ENCODE measurements at regions not wholly inside any gene's neighbourhood (a gene's known extent, or its start where the extent isn't known, plus 50 kb on each side); places are given as distances from the start of the nearest gene placed in this dataset.

- Histone ChIP-seq H3K4me2 (ENCODE audit: extremely low read depth, insufficient read depth, low read length) (no peak overlapping the region), H3K9me3 (ENCODE audit: control insufficient read depth, insufficient read depth, low read depth, low read length) (no peaks in the 10 kb centered on the region), H3K4me3 (replicated peaks in 1 of 4; ENCODE audit: control extremely low read depth in 1 of 4, insufficient read depth in 1 of 4, low read depth in 3 of 4, low read length in 4 of 4) (no peak overlapping the region), H3K27ac (ENCODE audit: insufficient read depth, low read length) (no peak overlapping the region), H3K36me3 (ENCODE audit: control insufficient read depth, insufficient read depth, low read length) (no peaks in the 10 kb centered on the region), H3K9ac (ENCODE audit: insufficient read depth, low read length) (no peak overlapping the region), H2AFZ (ENCODE audit: low read length) (no peak overlapping the region), H4K20me1 (ENCODE audit: control insufficient read depth, extremely low read depth, insufficient read depth, low read length) (no peaks in the 10 kb centered on the region), H3K4me1 (ENCODE audit: control insufficient read depth, extremely low read depth, insufficient read depth, low read length) (no peaks in the 10 kb centered on the region), H3K27me3 (ENCODE audit: control insufficient read depth, insufficient read depth, low read length) (no peaks in the 10 kb centered on the region), H3K79me2 (ENCODE audit: control insufficient read depth, insufficient read depth, low read length) (no peaks in the 10 kb centered on the region)
- no peak for DNase-seq (ENCODE audit: low read depth in 2 of 2)
- TF ChIP-seq CTCF (conservative IDR thresholded peaks at IDR 0.05 in 1 of 2, IDR thresholded peaks at IDR 0.05 in 1 of 2; ENCODE audit: low read depth in 1 of 2, low read length in 2 of 2) = no peak
- no peak for TF ChIP-seq EZH2 (IDR thresholded peaks at IDR 0.05; ENCODE audit: low read length, missing control alignments)
Measured at GRCh38 chr2:145815933-145816332, 1296.0 kb upstream of the ZEB2 start.

GRCh38 chr2:145813481-145813880 lies 1293.6 kb upstream of the ZEB2 start:
- no peaks in the 10 kb centered on the region for H3K79me2 ChIP-seq (ENCODE audit: control insufficient read depth, insufficient read depth, low read length)
- no peak overlapping the region for H2AFZ ChIP-seq (ENCODE audit: low read length)
- no peaks in the 10 kb centered on the region for H3K36me3 ChIP-seq (ENCODE audit: control insufficient read depth, insufficient read depth, low read length)
- H3K9me3 ChIP-seq (ENCODE audit: control insufficient read depth, insufficient read depth, low read depth, low read length) = no peaks in the 10 kb centered on the region
- no peaks in the 10 kb centered on the region for H3K4me1 ChIP-seq (ENCODE audit: control insufficient read depth, extremely low read depth, insufficient read depth, low read length)
- H3K27ac ChIP-seq (ENCODE audit: insufficient read depth, low read length) = no peak overlapping the region
- no peak overlapping the region for H3K9ac ChIP-seq (ENCODE audit: insufficient read depth, low read length)
- DNase-seq (ENCODE audit: low read depth in 2 of 2) = peak in 1 of 2 donors; percentile 24
- H4K20me1 ChIP-seq (ENCODE audit: control insufficient read depth, extremely low read depth, insufficient read depth, low read length) = no peaks in the 10 kb centered on the region
- TF ChIP-seq CTCF (conservative IDR thresholded peaks at IDR 0.05 in 1 of 2, IDR thresholded peaks at IDR 0.05 in 1 of 2; ENCODE audit: low read depth in 1 of 2, low read length in 2 of 2) (no peak), EZH2 (IDR thresholded peaks at IDR 0.05; ENCODE audit: low read length, missing control alignments) (no peak)
- H3K27me3 ChIP-seq (ENCODE audit: control insufficient read depth, insufficient read depth, low read length) = no peaks in the 10 kb centered on the region
- no peak overlapping the region for H3K4me2 ChIP-seq (ENCODE audit: extremely low read depth, insufficient read depth, low read length)
- H3K4me3 ChIP-seq (replicated peaks in 1 of 4; ENCODE audit: control extremely low read depth in 1 of 4, insufficient read depth in 1 of 4, low read depth in 3 of 4, low read length in 4 of 4) = no peak overlapping the region

DNA sequence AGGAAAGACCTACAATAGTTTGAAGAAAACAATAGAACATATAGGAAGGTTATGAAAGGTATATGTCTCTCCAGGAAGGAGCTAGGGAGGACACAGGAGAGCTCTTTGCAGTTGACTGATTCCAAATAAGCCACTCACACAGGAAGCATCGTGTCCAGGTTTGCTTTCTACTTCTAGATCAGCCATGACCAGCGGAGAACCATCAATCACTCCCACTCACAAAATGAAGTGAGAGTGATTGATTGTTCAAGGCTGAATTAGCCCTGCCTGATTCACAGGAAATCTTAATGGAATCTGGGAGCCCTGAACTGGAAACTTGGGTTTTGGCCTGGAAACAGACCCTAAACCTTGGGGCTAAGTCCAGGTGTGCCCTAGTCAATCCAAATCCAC lies 1292.2 kb upstream of the ZEB2 start:
- TF ChIP-seq EZH2 (IDR thresholded peaks at IDR 0.05; ENCODE audit: low read length, missing control alignments) (no peak), CTCF (conservative IDR thresholded peaks at IDR 0.05 in 1 of 2, IDR thresholded peaks at IDR 0.05 in 1 of 2; ENCODE audit: low read depth in 1 of 2, low read length in 2 of 2) (no peak)
- no peak overlapping the region for H3K4me2 ChIP-seq (ENCODE audit: extremely low read depth, insufficient read depth, low read length)
- peak overlapping the region; percentile 20 for H2AFZ ChIP-seq (ENCODE audit: low read length)

More for the DNA sequence above, 1292.2 kb upstream of the ZEB2 start:
- Histone ChIP-seq H3K4me1 (ENCODE audit: control insufficient read depth, extremely low read depth, insufficient read depth, low read length) (no peaks in the 10 kb centered on the region), H4K20me1 (ENCODE audit: control insufficient read depth, extremely low read depth, insufficient read depth, low read length) (no peaks in the 10 kb centered on the region), H3K9me3 (ENCODE audit: control insufficient read depth, insufficient read depth, low read depth, low read length) (no peaks in the 10 kb centered on the region), H3K79me2 (ENCODE audit: control insufficient read depth, insufficient read depth, low read length) (no peaks in the 10 kb centered on the region), H3K4me3 (replicated peaks in 1 of 4; ENCODE audit: control extremely low read depth in 1 of 4, insufficient read depth in 1 of 4, low read depth in 3 of 4, low read length in 4 of 4) (no peak overlapping the region), H3K27me3 (ENCODE audit: control insufficient read depth, insufficient read depth, low read length) (no peaks in the 10 kb centered on the region), H3K9ac (ENCODE audit: insufficient read depth, low read length) (no peak overlapping the region), H3K27ac (ENCODE audit: insufficient read depth, low read length) (no peak overlapping the region), H3K36me3 (ENCODE audit: control insufficient read depth, insufficient read depth, low read length) (no peaks in the 10 kb centered on the region)
- DNase-seq (ENCODE audit: low read depth in 2 of 2) = peak in 1 of 2 donors; percentile 54

Measured in fibroblast of lung (primary cell).